ENCODE measurements at regions not wholly inside any gene's neighbourhood (a gene's known extent, or its start where the extent isn't known, plus 50 kb on each side); places are given as distances from the start of the nearest gene placed in this dataset.

GRCh38 chr12:92403210-92404175 is 257.8 kb upstream of the BTG1 start (continued):
- peak; percentile 39 for TF ChIP-seq BCL3 (IDR thresholded peaks at IDR 0.05; ENCODE audit: borderline replicate concordance, insufficient read depth, low read depth, low read length, poor library complexity, severe bottlenecking)
- no peak for TF ChIP-seq ZZZ3 (IDR thresholded peaks at IDR 0.05; ENCODE audit: control insufficient read depth, insufficient read length, low read depth)
- peak; percentile 79; the same call in 1 of the 2 replicates for TF ChIP-seq ATF2 (IDR thresholded peaks at IDR 0.05; ENCODE audit: low read length)
- TF ChIP-seq REST (IDR thresholded peaks at IDR 0.05; ENCODE audit: low read depth, low read length) = no peak
- no peak for TF ChIP-seq KLF5 (IDR thresholded peaks at IDR 0.05; ENCODE audit: partially characterized antibody)
- peak; percentile 69; the same call in 1 of the 2 replicates for TF ChIP-seq ZNF217 (IDR thresholded peaks at IDR 0.05)
- no peak for TF ChIP-seq HCFC1 (IDR thresholded peaks at IDR 0.05; ENCODE audit: low read length)
- no peak for TF ChIP-seq E2F8 (IDR thresholded peaks at IDR 0.05; ENCODE audit: low read depth, partially characterized antibody)
- no peak for TF ChIP-seq EZH2 (IDR thresholded peaks at IDR 0.05; ENCODE audit: borderline replicate concordance, control insufficient read depth, low read depth, low read length)
- TF ChIP-seq ETV6 (conservative IDR thresholded peaks at IDR 0.05 in 1 of 2, IDR thresholded peaks at IDR 0.05 in 1 of 2; ENCODE audit: borderline replicate concordance in 1 of 2, low read depth in 1 of 2) = peak in 1 of 2 experiments; percentile 68; a peak in 1 of 4 replicates
- TF ChIP-seq NFIC (IDR thresholded peaks at IDR 0.05; ENCODE audit: low read depth, low read length) = peak; percentile 91
- TF ChIP-seq ZNF274 (IDR thresholded peaks at IDR 0.05; ENCODE audit: insufficient read depth, insufficient read length) = no peak
- 0 out of 2 replicates have a peak, but pooled peaks have one; percentile 63 for TF ChIP-seq DPF2 (IDR thresholded peaks at IDR 0.05)
- TF ChIP-seq ZNF207 (IDR thresholded peaks at IDR 0.05; ENCODE audit: borderline replicate concordance) = no peak
- TF ChIP-seq MXI1 (IDR thresholded peaks at IDR 0.05; ENCODE audit: low read depth, low read length) = peak; percentile 67
- no peak for TF ChIP-seq SIX5 (IDR thresholded peaks at IDR 0.05; ENCODE audit: low read depth, low read length, severe bottlenecking)
- no peak for TF ChIP-seq FOS (IDR thresholded peaks at IDR 0.05; ENCODE audit: borderline replicate concordance, extremely low read depth, insufficient read length)
- TF ChIP-seq KAT2A (conservative IDR thresholded peaks at IDR 0.05; ENCODE audit: control insufficient read depth, low read depth, low read length) = no peak

All from GM12878 (cell line).